Cerebellar cortex (tissue), 1 donor: ENCODE measurements at regions not wholly inside any gene's neighbourhood (a gene's known extent, or its start where the extent isn't known, plus 50 kb on each side); places are given as distances from the start of the nearest gene placed in this dataset.

Source experiments
- DNase-seq: peaks from one replicate; pipeline ENCODE4 v3.0.0-alpha.2; 2015; ENCODE audit warnings: low spot score

DNA sequence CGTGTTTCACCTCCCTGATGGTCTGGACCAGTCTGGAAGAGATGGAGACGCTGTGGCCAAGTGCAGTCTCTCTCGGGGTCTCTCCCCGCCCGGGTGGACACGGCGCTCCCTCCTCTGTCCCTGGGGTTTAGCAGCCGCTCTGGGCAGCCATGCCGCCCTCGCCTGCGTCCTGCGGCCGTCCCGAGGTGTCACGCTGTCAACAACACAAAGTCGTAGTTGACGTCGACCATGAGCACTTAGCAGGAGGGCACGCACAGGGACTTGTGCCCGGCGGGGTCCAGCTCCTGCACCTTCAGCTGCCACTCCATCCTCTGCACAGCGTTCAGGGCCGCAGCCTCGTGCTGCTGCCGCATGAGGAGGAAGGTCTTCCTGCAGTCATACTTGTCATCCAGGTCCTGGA is 368.9 kb downstream of the CDH9 start:
- DNase-seq: no peak

DNA sequence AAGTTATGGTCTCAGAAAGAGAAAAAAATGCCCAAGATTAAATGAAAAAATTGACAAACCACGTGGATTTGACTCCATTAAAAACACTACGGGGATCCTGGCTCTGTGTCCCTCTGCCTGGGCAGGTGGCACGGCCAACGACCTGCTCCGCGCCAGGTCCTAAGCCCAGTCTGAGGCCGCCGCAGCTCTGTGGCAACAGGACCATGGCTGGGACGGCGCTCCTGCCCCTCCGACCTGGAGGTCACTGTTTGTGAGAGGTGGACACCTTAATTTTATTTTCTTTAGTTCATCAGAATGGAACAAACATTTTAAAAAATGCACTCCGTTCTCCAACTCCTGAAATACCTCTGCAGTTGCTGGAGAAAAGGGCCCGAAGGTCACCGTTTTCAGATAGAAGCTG is 369.4 kb downstream of the CDH9 start:
- peak; percentile 17 for DNase-seq

DNA sequence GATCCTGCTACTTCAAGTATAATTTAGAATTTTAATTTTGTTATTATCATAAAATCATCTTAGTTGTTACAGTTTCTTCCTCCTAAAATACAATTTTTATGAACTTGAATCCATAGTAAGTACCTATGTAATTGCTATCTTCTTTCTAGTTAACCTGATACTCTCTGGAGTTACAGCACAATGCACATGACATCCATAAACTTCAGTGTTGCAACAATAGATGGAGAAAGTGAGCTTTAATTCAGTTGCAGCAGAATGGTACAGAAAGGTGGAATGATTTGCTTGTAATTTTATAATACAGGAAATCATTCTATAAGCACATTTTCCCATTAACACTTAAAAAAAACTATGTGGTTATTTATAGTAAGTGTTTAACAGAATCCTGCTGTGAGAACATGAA is 372.0 kb downstream of the CDH9 start:
- DNase-seq: no peak

DNA sequence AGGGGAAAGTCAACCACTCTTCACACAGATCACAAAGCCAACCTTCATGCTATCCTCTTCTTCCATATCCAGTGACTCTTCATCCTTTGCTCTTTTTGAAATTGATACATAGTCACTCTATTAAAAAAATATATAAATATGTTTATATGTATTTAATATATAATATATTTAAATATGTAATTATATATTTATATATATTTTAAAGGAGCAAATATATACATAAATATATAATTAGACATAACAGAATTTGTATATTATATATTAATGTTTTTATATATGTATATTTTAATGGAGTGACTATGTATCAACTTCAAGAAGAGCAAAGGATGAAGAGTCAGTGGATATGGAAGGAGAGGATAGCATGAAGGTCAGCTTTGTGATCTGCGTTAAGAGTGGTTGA is 374.9 kb downstream of the CDH9 start:
- DNase-seq: no peak

DNA sequence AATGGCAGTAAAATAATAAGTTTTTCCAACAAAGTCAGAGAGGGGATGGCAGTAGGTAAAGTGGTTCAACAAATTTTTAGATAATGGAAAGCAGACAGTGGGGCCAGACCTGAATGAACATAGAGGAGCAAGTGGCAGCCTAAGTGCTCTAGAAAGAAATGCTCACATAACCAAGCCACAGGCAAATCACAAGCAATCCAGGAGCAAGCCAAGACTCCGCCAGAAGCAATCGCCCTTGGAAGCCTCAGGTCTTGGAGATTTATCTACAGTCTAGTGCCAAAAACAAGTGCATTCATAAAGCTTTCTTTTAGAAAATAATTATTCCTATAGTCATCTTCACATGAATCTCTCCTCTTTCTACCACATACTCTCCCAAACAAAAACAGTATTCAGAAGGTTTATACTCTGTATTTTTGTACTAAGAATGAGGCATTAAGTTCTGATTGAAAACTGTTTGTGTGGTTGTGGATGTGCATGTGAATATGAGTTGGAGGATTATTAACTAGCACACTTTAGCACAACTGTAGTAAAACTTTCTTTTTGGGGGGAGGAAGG is 375.5 kb downstream of the CDH9 start:
- DNase-seq: peak; percentile 80

DNA sequence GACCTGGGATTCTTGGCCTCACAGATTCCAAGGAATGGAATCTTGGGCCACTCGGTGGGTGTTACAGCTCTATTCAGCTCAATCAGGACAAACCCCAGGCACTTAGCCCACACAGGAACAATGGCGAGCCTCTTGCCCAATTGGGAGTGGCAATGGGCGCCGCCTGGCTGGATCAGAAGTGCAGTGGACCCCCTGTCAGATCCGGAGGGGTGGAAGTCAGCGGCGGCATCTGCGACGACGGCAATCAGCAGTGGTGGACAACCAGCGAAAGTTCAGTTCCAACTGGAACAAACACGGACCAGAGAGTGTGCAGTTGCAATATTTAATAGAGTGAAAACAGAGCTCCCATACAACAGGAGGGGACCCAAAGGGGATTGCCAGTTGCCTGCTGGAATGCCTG is 378.3 kb downstream of the CDH9 start:
- DNase-seq: no peak

DNA sequence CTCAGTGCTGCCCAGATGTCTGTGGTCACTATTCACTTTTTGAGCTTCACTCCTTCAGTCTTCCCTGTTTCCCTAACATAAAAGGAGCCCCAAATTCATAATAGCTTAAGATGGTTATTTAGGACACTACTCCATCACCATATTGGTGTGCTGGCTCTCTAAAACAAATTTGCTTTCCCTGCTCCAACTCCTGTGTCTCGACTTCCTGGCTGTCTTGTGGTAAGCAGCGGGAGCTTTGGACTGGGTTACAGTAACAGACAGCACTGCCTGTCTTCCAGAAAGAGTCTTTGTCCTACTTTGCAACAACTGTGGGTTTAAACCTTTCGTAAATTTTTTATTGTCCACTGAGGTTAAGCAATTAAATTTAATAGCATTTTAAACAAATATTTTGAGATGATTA is 389.4 kb downstream of the CDH9 start:
- DNase-seq: peak; percentile 97

DNA sequence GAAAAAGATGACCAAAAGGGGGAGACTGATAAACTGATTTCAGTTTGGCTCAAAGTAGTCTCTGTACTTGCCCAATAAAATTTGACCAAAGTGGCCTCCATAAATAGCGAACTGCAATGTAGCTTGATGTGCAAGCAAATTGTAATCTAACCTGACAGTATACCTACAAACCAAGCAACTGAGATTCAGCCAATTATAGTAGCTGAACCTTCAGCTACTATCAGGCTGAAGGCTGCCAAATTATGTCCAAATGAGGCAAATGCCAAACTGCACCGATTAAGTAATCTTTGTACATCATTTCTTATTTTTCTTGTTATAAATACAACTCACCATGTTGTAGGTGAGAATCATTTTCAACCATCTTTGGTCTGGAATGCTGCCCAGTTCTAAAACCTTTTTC is 390.6 kb downstream of the CDH9 start:
- DNase-seq: peak; percentile 81

DNA sequence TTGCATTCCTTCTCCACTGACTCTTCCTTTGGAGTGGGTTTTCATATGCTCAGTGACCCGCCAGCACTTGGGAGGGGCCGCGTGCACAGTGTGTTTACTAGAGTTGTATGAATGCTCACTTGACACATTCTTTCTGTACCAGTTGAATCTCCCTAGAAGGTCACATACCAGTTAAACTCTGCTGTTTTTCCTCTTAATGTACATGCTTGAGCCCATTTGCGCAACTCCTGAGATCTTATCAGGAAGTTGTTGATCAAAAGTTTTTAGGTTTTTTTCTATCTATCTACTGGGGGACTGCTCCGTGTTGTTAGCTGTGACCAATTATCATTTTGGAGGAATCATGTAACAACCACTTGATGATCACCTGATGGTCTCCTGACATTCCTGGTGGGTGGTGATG is 392.7 kb downstream of the CDH9 start:
- DNase-seq: no peak

DNA sequence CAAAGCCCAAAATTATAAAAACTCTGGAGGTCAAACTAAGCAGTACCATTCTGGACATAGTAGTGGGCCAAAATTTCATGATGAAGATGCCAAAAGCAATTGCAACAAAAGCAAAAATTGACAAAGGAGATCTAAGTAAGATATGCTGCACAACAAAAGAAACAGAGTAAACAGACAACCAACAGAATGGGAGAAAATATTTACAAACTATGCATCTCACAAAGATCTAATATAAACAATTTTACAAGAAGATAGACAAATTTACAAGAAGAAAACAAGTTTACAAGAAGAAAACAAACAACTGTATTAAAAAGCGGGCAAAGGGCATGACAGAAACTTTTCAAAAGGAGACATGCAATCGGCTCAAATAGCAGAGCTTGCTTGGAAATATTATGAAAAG is 396.9 kb downstream of the CDH9 start:
- DNase-seq: no peak

DNA sequence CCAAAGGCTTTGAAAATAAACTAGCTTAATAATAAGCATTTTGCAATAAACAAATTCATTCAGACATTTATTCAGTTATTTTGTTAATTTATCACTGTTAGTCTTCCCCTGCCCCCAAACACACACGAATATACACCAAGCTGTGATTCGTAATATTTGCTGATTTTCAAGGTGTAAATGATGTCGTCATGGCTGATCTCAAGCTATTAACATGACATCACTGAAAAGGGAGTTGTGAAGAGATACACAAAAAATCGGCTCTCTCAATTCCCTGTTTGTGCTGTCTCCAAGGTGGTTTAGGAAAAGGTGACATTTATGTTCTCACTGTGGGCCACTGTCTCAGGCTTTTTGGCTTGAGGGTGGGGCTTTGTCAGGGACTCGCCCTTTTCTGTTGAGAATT is 413.3 kb downstream of the CDH9 start:
- DNase-seq: peak; percentile 1

DNA sequence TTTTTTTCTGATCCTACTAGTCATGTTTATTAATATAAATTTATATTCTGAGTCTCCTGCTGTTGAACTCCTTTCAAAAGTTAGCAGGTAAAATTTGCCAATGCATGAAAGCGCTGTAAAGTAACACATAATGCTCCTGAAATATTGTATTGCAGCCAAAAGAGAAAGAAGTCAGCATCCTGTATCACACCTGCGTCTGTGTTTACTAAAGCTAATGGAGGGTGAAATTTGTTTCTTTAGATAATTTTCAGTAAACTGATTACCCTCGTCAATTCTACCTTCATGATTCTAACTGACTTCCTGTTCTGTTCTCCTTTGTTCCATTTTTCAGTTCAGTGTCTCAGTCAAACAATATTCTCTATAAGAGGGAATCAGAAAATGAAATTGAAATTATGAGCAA is 415.4 kb downstream of the CDH9 start:
- DNase-seq: peak; percentile 3

DNA sequence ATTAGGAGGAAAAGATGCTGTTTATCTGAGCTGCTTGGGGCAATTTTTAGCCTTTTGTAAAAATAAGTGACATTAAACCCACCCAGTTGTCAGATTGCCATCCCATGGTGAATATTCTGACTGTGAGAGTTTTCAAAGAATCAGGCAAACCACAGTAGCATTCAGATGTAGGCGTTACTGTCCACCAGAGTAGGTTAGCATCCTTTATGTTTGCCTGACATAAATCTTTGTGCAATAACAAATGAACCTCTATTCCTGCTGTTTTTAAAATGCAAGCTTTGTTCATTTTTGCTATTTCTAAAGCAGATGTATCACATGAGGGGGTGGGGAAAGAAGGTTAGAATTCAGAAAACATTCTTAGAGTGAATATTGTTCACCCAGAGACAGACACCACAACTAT is 427.8 kb downstream of the CDH9 start:
- DNase-seq: no peak

DNA sequence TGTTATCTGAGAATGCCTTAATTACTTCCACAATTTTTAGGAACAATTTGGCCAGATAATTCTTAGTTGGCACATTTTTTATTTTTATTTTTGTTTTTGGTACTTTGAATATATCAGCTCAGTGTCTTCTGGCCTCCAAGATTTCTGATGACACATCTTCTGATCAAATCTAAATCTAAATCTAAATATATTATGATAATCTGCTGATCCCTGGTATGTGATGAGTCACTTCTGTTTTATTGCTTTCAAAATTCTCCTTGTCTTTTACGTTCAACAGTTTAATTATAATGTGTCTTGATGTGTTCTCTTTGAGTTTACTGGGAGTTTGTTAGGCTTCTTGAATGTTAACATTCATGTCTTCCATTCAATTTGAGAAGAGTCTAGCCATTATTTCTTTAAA is 436.8 kb downstream of the CDH9 start:
- no peak for DNase-seq

DNA sequence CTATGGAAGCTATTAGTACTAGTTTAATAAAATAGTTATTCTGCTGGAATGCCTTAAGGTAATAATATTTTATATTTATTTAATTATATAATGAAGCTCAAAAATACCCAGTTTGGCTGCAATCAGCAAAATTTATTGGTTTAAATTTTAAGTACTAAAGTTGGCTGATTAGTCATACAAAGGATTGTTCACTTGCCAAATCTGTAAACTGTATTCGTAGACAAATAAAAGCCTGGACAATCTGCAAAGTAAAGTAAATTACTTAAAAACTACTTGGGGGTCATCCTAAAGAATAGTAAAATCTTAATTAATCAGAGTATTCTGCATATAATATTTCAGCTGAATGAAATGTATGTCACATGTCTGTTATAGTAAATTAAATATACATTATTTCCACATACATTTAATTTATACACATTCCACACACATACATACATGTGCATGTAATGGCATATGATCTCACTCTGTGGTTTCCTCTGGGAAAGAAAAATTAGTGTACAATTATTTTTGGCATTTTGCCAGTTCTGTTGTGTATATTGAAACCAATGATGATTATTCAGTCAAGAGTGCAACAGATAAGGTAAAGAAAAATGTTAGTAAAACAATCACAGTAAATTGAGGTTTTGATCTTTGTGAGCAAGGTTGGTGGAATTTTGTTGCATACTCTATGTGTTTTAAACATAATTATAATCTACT is 455.9 kb downstream of the CDH9 start:
- DNase-seq: no peak

DNA sequence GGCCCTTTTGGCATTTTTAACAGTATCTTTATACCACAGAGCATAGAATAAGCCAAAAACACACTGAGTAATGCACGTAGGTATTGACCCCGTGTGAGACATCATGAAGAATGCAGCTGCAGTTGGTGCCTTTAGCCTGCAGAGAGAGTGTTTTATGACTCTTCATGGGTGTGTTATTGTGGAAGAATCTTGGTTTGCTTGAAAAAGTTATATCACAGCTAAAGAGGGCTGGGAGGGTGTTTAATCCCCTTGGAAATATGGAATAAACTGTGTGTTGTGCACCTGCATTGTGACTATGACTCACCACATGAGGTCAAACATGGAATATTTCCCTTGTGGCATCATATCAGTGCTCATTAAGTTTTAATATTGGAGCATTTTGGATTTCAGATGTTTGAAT is 458.7 kb downstream of the CDH9 start:
- DNase-seq: no peak

DNA sequence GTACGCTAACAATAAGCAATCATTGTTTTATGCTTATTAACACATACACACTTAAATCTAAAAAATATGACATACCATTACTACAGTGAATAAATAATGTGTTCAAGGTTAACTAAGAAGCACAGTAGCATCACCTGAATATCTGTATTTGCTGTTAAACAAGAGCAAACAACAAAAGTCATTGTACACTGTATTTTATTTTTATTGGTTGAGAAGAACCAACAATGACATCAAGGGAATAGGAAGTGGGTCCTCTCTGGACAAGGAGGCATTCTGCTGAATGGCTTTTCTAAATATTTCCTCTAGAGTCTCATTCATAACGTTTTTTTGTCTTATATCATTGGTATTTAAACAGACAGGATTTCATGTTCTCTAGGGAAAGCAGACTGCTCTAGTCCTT is 460.4 kb downstream of the CDH9 start:
- no peak for DNase-seq

DNA sequence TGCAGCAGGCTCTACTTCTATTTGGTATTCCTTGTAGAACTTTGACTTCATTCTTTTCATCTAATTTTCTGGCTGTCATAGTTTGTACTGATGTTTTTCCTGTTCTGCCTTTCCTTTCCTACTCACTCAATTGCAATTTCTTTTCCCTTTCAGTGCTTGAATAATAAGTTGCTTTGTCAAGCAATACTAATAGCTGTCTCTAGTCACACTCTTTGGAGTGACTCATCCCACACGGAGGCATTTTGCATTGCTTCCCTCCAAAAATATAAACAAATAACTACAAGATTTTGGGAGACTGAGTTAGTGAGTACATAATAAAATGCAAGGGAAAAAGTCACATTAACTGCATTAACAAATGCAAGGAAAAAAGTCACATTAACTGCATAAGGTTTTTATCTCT is 465.9 kb downstream of the CDH9 start:
- DNase-seq: no peak

DNA sequence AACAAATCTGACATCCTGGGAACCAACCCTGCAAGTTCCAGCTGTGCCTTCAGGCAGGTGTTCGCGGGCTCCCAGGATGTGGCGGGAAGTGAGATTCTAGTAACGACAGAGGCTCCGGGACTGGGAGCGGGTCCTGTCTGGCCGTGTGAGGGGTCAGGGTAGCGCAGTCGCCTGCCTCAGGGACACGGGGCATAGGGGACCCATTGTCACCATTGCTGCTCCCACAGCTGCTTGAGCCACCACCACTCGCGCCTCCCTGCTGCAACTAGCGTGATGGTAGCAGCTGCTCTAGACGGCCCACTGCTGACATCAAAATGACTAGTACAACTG is 468.5 kb downstream of the CDH9 start:
- no peak for DNase-seq

DNA sequence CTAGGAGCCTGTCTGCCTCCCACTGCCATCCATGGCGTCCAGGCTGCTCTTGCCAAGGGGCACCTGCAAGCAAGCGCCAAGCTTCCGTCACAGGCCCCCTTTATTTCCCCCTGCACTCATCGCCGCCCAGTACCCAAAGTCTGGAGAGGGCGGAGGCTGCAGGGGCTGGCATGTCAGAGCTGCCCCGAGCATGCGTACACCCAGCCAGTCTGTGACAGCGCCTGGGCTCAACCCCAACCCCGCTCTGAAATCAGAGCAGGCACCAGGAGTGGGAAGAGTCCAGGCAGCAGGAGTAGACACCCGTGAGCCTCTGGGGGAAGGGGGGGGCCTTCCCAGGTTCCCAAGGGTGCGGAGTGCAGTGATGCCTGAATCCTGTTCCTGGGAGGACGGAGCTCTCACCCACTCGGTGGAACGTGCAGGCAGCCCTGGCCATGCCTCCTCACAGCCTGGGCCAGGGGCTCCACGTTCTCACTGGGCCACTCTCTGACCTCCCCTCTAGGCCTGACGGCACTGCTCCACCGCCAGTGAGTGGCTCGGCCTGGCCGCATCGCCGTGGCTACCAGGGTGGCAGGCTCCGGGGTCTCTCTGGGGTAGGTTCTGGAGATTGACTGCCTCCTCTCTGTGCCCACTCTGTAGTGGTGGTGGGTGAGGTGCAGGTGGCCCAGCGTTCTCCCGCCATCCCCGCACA is 469.0 kb downstream of the CDH9 start:
- no peak for DNase-seq

DNA sequence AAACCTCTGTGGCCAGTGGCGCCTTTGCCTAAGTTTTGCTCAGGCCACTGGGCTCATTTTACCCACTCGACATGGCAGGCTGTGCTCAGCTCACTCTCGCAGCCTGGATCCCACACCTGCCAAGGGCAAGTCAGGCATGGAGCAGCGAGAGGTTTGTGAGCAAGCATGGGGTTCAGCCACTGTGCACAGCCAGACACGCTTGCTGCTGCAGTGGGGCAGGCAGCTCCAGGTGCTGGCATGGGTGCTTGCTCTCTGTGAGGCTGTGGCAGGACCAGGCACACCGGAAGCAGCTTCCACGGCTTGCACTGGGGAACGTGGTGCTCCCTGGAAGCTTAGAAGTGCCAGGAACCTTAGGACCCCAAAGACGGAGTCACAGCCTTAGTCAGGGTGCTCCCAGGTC is 470.1 kb downstream of the CDH9 start:
- DNase-seq: no peak

DNA sequence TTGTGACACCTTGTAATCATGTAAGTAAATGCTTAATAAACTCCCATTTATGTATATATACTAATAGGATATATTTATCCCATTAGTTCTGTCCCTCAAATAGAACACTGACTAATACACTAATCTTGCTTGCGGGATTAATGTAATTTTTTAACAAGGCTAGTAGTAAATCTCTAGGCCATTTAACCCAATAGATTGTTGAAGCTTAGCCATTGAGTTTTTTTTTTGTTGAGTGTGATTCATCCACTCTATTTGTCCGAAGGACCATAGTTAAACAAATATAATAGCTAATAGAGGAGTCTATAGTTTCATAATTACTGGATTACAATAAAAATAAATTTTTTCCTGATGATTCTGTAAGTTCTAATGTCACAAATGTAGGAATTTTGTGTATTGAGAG is 474.4 kb downstream of the CDH9 start:
- DNase-seq: no peak

DNA sequence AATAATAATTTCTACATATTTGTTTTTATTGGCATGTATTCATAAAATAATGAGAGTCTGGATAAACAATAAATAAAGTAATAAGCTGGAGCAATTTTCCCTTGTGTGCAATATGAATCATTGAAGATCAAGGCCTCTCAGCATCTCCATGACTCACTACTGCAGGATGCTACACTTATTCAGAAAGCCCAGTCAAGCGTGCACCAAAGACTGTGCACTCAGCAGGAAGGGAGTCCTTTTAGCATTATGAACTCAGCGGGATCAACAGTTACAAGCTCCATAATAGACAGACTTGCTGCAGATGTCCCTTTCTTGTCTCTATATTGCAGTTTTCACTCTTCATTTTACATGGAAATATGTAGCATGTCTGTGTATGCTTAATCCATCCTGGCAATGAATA is 485.3 kb downstream of the CDH9 start:
- peak; percentile 72 for DNase-seq

DNA sequence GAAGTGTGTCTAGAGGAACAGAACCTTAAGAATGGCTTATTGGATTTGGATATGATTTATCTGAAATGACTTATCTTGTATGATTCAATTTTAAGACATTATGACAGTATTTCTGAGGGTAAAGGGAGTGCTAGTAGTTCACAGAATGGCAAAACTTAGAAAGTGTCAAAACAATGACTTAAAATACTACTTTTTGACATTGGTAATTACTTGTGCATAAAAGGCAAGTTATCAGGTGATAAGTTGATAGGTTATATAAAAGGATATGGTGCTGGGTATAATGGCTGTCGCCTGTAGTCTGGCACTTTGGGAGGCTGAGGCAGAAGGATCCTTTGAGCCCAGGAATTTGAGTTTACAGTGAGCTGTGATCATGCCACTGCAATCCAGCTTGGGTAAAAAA is 494.4 kb downstream of the CDH9 start:
- DNase-seq: no peak
